SK-N-SH (cell line): ENCODE measurements at regions not wholly inside any gene's neighbourhood (a gene's known extent, or its start where the extent isn't known, plus 50 kb on each side); places are given as distances from the start of the nearest gene placed in this dataset.

ENCODE experiments used
- CTCF ChIA-PET: fragments of 300-600, 350-600 bp; formaldehyde crosslinking; extraction: SDS; loops from one replicate; lab custom pipeline; 2021; lab: Yijun Ruan, JAX
- POLR2A ChIA-PET: fragments of 350-600 bp; sonication (Branson Sonifier 250); formaldehyde crosslinking; extraction: SDS; loops from one replicate; lab custom pipeline; 2020; ENCODE audit warnings: antibody characterized with exemption, inconsistent platforms; lab: Yijun Ruan, JAX
- DNase-seq: peaks from one replicate; pipeline ENCODE4 v3.0.0; 2012
- H2AFZ ChIP-seq: fragments of 200-600 bp; sonication (generic); 2 replicates; pipeline ENCODE4 v1.8.1; 2016; ENCODE audit warnings: antibody characterized with exemption, mild to moderate bottlenecking, low read depth
- H3F3A ChIP-seq: fragments of 200-600 bp; sonication (generic); replicated peaks from 2 replicates; pipeline ENCODE3; 2016; ENCODE audit warnings: antibody characterized with exemption, mild to moderate bottlenecking; ENCODE audit not compliant: insufficient read depth
- H3K27ac ChIP-seq, 2 experiments: fragments of 200-500 bp in 1 of 2; fragments of 200-600 bp in 1 of 2; sonication (Bioruptor generic) in 1 of 2; sonication (generic), shearing (Covaris generic) in 1 of 2; 2 replicates each; pipeline versions ENCODE4 v1.5.1 to v1.6.1; 2014 to 2016; ENCODE audit warnings: low read depth in 2 of 2, inconsistent platforms in 1 of 2, low read length in 1 of 2, mild to moderate bottlenecking in 1 of 2, mixed read lengths in 1 of 2
- H3K27me3 ChIP-seq: fragments of 200-600 bp; sonication (generic), shearing (Covaris generic); 2 replicates; pipeline ENCODE4 v1.6.1; 2016; ENCODE audit warnings: mixed run types; ENCODE audit not compliant: insufficient read depth
- H3K36me3 ChIP-seq, 2 experiments: fragments of 200-500 bp in 1 of 2; fragments of 200-600 bp in 1 of 2; sonication (Bioruptor generic) in 1 of 2; sonication (generic) in 1 of 2; replicated peaks in 1 of 2; 2 replicates each; pipeline versions ENCODE3 to v1.5.1; 2014 to 2016; ENCODE audit warnings: low read length in 1 of 2, mild to moderate bottlenecking in 1 of 2; ENCODE audit not compliant: insufficient read depth in 2 of 2, control insufficient read depth in 1 of 2
- H3K4me1 ChIP-seq, 2 experiments: fragments of 200-500 bp in 1 of 2; fragments of 200-600 bp in 1 of 2; sonication (Bioruptor generic) in 1 of 2; sonication (generic), shearing (Covaris generic) in 1 of 2; 2 replicates each; pipeline versions ENCODE4 v1.5.1 to v1.6.1; 2014 to 2016; ENCODE audit warnings: low read depth in 1 of 2, low read length in 1 of 2, mixed run types in 1 of 2; ENCODE audit not compliant: insufficient read depth in 2 of 2, control insufficient read depth in 1 of 2
- H3K4me2 ChIP-seq: fragments of 200-600 bp; sonication (generic), shearing (Covaris generic); 2 replicates; pipeline ENCODE4 v1.6.1; 2017; ENCODE audit warnings: mixed run types
- H3K4me3 ChIP-seq, 2 experiments: fragments of 200-500 bp in 1 of 2; fragments of 200-600 bp in 1 of 2; sonication (Bioruptor generic) in 1 of 2; sonication (generic), shearing (Covaris generic) in 1 of 2; 2 replicates each; pipeline versions ENCODE4 v1.5.1 to v1.8.1; 2014 to 2016; ENCODE audit warnings: low read depth in 2 of 2, inconsistent platforms in 1 of 2, low read length in 1 of 2, mild to moderate bottlenecking in 1 of 2, mixed read lengths in 1 of 2, moderate library complexity in 1 of 2
- H3K79me2 ChIP-seq: fragments of 200-600 bp; sonication (generic); 2 replicates; pipeline ENCODE4 v1.8.1; 2017; ENCODE audit warnings: mild to moderate bottlenecking; ENCODE audit not compliant: insufficient read depth
- H3K9ac ChIP-seq: fragments of 200-600 bp; sonication (generic); 2 replicates; pipeline ENCODE4 v1.6.1; 2017; ENCODE audit warnings: mixed run types
- H3K9me2 ChIP-seq: fragments of 200-600 bp; sonication (generic); 2 replicates; pipeline ENCODE4 v1.6.1; 2017; ENCODE audit warnings: mixed run types
- H3K9me3 ChIP-seq: fragments of 200-600 bp; sonication (generic); 2 replicates; pipeline ENCODE4 v1.6.1; 2017; ENCODE audit warnings: mixed run types, mild to moderate bottlenecking, moderate library complexity
- H4K20me1 ChIP-seq: fragments of 200-600 bp; sonication (generic); 2 replicates; pipeline ENCODE4 v1.6.1; 2017; ENCODE audit warnings: mild to moderate bottlenecking, mixed run types; ENCODE audit not compliant: insufficient read depth
- FOXJ3 ChIP-seq: sonication (generic); formaldehyde crosslinking; IDR thresholded peaks from 2 replicates; pipeline ENCODE4 v1.5.1; 2020; ENCODE audit warnings: mild to moderate bottlenecking, missing genetic modification reagents
- GABPA ChIP-seq: IDR thresholded peaks from 2 replicates; pipeline ENCODE4 v1.4.0; 2012; ENCODE audit warnings: low read depth, mild to moderate bottlenecking
- NFIC ChIP-seq: IDR thresholded peaks from 2 replicates; pipeline ENCODE4 v1.4.0; 2012; ENCODE audit warnings: borderline replicate concordance
- NRF1 ChIP-seq: IDR thresholded peaks from 2 replicates; pipeline ENCODE4 v1.6.1; 2012; ENCODE audit warnings: low read depth, mild to moderate bottlenecking, low read length
- POLR2AphosphoS5 ChIP-seq: IDR thresholded peaks from 2 replicates; pipeline ENCODE4 v1.6.1; 2012; ENCODE audit warnings: low read depth, low read length
- RAD21 ChIP-seq: IDR thresholded peaks from 2 replicates; pipeline ENCODE4 v1.6.1; 2012; ENCODE audit warnings: mild to moderate bottlenecking, low read length
- SMC3 ChIP-seq: IDR thresholded peaks from 2 replicates; pipeline ENCODE4 v1.6.1; 2012; ENCODE audit warnings: low read depth, low read length, improper control_type of control experiment
- WGBS: methylation state at CpG from one replicate; pipeline ENCODE4 v1.1.6; 2017; ENCODE audit warnings: low lambda C conversion rate; 5-methylcytosine and 5-hydroxymethylcytosine counted together
- TF ChIP-seq, protein P1 (sequence below): IDR thresholded peaks from 2 replicates; pipeline ENCODE4 v1.4.0; 2012; ENCODE audit warnings: low read depth, borderline replicate concordance
- TF ChIP-seq, protein P2 (sequence below): IDR thresholded peaks from 2 replicates; pipeline ENCODE4 v1.6.1; 2012; ENCODE audit warnings: mild to moderate bottlenecking, low read depth, low read length, moderate library complexity
- TF ChIP-seq, protein P3 (sequence below): fragments of 200-600 bp; sonication (generic); IDR thresholded peaks from 2 replicates; pipeline ENCODE4 v1.6.1; 2017; ENCODE audit warnings: antibody characterized with exemption, mild to moderate bottlenecking, moderate library complexity
- TF ChIP-seq, protein P4 (sequence below): fragments of 150-350 bp; IDR thresholded peaks from 2 replicates; pipeline ENCODE4 v1.6.1; 2017; ENCODE audit warnings: antibody characterized with exemption, low read length, low read depth, borderline replicate concordance

GRCh38 chr10:2665772-2666171, 401.6 kb upstream of the PFKP start:
- Histone ChIP-seq H3K9me2 (no peaks in the 10 kb centered on the region), H3F3A (no peaks in the 10 kb centered on the region), H3K27me3 (no peaks in the 10 kb centered on the region), H3K4me3 (no peak overlapping the region), H4K20me1 (no peaks in the 10 kb centered on the region), H3K36me3 (peaks cover 0 to 6% of the 10 kb centered on the region in 2 experiments), H3K9ac (no peak overlapping the region), H3K4me1 (no peaks in the 10 kb centered on the region), H2AFZ (no peak overlapping the region), H3K9me3 (peaks cover 4% of the 10 kb centered on the region; the same call in 1 of the 2 replicates), H3K4me2 (no peak overlapping the region)
- ChIA-PET POLR2A (no interaction called here), CTCF (no interaction called here)
- no peak for DNase-seq
- TF ChIP-seq, protein P1, sequence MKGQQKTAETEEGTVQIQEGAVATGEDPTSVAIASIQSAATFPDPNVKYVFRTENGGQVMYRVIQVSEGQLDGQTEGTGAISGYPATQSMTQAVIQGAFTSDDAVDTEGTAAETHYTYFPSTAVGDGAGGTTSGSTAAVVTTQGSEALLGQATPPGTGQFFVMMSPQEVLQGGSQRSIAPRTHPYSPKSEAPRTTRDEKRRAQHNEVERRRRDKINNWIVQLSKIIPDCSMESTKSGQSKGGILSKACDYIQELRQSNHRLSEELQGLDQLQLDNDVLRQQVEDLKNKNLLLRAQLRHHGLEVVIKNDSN, result no peak
- TF ChIP-seq, protein P2, sequence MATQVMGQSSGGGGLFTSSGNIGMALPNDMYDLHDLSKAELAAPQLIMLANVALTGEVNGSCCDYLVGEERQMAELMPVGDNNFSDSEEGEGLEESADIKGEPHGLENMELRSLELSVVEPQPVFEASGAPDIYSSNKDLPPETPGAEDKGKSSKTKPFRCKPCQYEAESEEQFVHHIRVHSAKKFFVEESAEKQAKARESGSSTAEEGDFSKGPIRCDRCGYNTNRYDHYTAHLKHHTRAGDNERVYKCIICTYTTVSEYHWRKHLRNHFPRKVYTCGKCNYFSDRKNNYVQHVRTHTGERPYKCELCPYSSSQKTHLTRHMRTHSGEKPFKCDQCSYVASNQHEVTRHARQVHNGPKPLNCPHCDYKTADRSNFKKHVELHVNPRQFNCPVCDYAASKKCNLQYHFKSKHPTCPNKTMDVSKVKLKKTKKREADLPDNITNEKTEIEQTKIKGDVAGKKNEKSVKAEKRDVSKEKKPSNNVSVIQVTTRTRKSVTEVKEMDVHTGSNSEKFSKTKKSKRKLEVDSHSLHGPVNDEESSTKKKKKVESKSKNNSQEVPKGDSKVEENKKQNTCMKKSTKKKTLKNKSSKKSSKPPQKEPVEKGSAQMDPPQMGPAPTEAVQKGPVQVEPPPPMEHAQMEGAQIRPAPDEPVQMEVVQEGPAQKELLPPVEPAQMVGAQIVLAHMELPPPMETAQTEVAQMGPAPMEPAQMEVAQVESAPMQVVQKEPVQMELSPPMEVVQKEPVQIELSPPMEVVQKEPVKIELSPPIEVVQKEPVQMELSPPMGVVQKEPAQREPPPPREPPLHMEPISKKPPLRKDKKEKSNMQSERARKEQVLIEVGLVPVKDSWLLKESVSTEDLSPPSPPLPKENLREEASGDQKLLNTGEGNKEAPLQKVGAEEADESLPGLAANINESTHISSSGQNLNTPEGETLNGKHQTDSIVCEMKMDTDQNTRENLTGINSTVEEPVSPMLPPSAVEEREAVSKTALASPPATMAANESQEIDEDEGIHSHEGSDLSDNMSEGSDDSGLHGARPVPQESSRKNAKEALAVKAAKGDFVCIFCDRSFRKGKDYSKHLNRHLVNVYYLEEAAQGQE, result no peak
- no peak for TF ChIP-seq SMC3
- TF ChIP-seq, all 33 proteins: peak for 0
- no peak overlapping the region for H3K27ac ChIP-seq
- H3K79me2 ChIP-seq, result no peaks in the 10 kb centered on the region

DNA sequence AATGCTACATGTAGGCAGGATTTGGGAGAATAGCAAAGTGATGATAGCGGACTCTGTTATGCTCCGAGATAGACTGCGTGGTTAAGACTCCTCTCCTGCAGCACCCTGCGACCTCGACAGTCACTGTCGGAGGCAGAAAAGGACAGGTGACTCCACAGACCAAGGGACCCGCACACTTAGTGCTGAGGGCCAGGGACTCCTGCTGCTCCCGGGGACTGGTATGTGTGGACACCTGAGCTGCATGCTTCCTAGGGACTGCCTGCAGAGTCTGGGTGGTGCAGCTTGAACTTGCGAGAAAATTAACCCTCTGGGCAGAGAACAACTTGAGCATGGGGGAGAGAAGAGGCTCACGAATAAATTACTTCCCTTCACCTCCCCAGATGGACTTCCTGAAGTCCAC, 407.1 kb upstream of the PFKP start:
- CTCF ChIA-PET, result interaction anchor here (0.6 to 1.2 kb wide), 2 partner anchors 22 to 119 kb away, joined by 3 read pairs; no protein-coding TSS in a partner anchor
- no peak overlapping the region for H3K4me2 ChIP-seq
- H3K27me3 ChIP-seq, result no peaks in the 10 kb centered on the region
- H3K27ac ChIP-seq, result no peak overlapping the region
- no peak for DNase-seq
- no peak overlapping the region for H3K4me3 ChIP-seq
- no peaks in the 10 kb centered on the region for H3K9me3 ChIP-seq
- no peaks in the 10 kb centered on the region for H3F3A ChIP-seq
- no peaks in the 10 kb centered on the region for H4K20me1 ChIP-seq
- POLR2A ChIA-PET, result no interaction called here
- no peak overlapping the region for H3K9ac ChIP-seq
- H3K9me2 ChIP-seq, result no peaks in the 10 kb centered on the region
- WGBS, result 43% methylated on average over 10 of the region's 10 CpGs
- H3K79me2 ChIP-seq, result no peaks in the 10 kb centered on the region
- H2AFZ ChIP-seq, result no peak overlapping the region
- no peaks in the 10 kb centered on the region for H3K36me3 ChIP-seq
- no peaks in the 10 kb centered on the region for H3K4me1 ChIP-seq
- TF ChIP-seq, protein P1, result no peak

DNA sequence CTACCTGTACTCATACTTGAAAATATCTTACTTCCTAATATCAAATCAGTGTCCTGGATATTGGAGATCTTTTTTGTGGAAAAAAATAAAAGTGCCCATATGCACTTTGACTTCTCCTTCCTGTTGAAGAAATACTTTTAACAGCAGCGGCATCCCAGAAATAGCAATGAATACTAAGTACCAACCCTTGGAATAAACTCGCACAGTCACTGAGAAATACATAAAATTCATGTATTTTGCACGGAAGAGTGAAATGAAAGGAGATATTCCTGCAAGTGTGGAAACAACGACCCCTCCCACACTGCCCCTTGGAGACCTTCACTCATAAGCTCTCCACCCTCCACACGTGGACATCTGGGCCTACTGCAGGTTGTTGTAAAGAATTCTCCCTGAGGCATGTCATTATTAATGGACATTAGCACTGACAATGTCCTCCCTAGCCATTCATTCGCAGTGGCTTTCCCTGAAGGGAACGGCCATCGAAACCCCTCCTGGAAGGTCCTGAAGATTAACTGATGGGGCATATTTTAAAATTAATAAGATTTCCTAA, 407.6 kb upstream of the PFKP start:
- Histone ChIP-seq H3K4me2 (no peak overlapping the region), H2AFZ (no peak overlapping the region), H3K9ac (no peak overlapping the region), H3K36me3 (no peaks in the 10 kb centered on the region), H3K4me1 (no peaks in the 10 kb centered on the region), H4K20me1 (no peaks in the 10 kb centered on the region), H3K4me3 (no peak overlapping the region), H3K79me2 (no peaks in the 10 kb centered on the region), H3F3A (no peaks in the 10 kb centered on the region), H3K27ac (no peak overlapping the region), H3K9me2 (no peaks in the 10 kb centered on the region), H3K27me3 (no peaks in the 10 kb centered on the region), H3K9me3 (no peaks in the 10 kb centered on the region)
- ChIA-PET POLR2A (no interaction called here), CTCF (no interaction called here)
- WGBS, result 41% methylated on average over 8 of the region's 8 CpGs
- DNase-seq, result no peak
- TF ChIP-seq, protein P3, sequence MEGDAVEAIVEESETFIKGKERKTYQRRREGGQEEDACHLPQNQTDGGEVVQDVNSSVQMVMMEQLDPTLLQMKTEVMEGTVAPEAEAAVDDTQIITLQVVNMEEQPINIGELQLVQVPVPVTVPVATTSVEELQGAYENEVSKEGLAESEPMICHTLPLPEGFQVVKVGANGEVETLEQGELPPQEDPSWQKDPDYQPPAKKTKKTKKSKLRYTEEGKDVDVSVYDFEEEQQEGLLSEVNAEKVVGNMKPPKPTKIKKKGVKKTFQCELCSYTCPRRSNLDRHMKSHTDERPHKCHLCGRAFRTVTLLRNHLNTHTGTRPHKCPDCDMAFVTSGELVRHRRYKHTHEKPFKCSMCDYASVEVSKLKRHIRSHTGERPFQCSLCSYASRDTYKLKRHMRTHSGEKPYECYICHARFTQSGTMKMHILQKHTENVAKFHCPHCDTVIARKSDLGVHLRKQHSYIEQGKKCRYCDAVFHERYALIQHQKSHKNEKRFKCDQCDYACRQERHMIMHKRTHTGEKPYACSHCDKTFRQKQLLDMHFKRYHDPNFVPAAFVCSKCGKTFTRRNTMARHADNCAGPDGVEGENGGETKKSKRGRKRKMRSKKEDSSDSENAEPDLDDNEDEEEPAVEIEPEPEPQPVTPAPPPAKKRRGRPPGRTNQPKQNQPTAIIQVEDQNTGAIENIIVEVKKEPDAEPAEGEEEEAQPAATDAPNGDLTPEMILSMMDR, result no peak
- TF ChIP-seq, protein P4, sequence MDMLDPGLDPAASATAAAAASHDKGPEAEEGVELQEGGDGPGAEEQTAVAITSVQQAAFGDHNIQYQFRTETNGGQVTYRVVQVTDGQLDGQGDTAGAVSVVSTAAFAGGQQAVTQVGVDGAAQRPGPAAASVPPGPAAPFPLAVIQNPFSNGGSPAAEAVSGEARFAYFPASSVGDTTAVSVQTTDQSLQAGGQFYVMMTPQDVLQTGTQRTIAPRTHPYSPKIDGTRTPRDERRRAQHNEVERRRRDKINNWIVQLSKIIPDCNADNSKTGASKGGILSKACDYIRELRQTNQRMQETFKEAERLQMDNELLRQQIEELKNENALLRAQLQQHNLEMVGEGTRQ, result no peak
- TF ChIP-seq GABPA (no peak), RAD21 (no peak), POLR2AphosphoS5 (no peak), FOXJ3 (CRISPR knock-in tag) (no peak), NRF1 (no peak), NFIC (no peak)
